ENCODE measurements at regions not wholly inside any gene's neighbourhood (a gene's known extent, or its start where the extent isn't known, plus 50 kb on each side); places are given as distances from the start of the nearest gene placed in this dataset.

- no peak for TF ChIP-seq THRA (CRISPR knock-in tag; IDR thresholded peaks at IDR 0.05; ENCODE audit: borderline replicate concordance)
- TF ChIP-seq HDAC2 (CRISPR knock-in tag; IDR thresholded peaks at IDR 0.05), result no peak
- TF ChIP-seq TBL1XR1 (IDR thresholded peaks at IDR 0.05; ENCODE audit: borderline replicate concordance, low read length, partially characterized antibody), result no peak
- no peak for TF ChIP-seq ZNF3 (CRISPR knock-in tag; IDR thresholded peaks at IDR 0.05)
- TF ChIP-seq CHD4 (IDR thresholded peaks at IDR 0.05; ENCODE audit: borderline replicate concordance, low read length), result no peak
Observed at GRCh38 chr6:101286146-101286545, 107.4 kb upstream of the GRIK2 start.
